Esophagus squamous epithelium (tissue), 5 donors: ENCODE measurements at regions not wholly inside any gene's neighbourhood (a gene's known extent, or its start where the extent isn't known, plus 50 kb on each side); places are given as distances from the start of the nearest gene placed in this dataset.
"Not testable (repeated sequence)": the region's sequence is repeated elsewhere in the genome, so short reads cannot be mapped to it uniquely, and the experiment has no call there.

Experiments
- DNase-seq: peaks from one replicate; lab custom pipeline; 2025; lab: John Stamatoyannopoulos, UW
- H3K27ac ChIP-seq, 4 donors: fragments of 200-600 bp; sonication (generic); one replicate each; pipeline ENCODE4 v1.5.1; 2016 to 2019; ENCODE audit warnings: mild to moderate bottlenecking in 1 of 4
- H3K27me3 ChIP-seq, 4 donors: fragments of 200-600 bp; sonication (generic); 1 replicate in 3 of 4; 2 replicates in 1 of 4; pipeline versions ENCODE4 v1.5.1 to v1.6.0; 2017 to 2021; ENCODE audit warnings: antibody characterized with exemption in 1 of 4
- H3K36me3 ChIP-seq, 3 donors: fragments of 200-600 bp; sonication (generic); one replicate each; pipeline ENCODE4 v1.5.1; 2016 to 2019
- H3K4me1 ChIP-seq, 3 donors: fragments of 200-600 bp; sonication (generic); one replicate each; pipeline ENCODE4 v1.5.1; 2017 to 2019
- H3K4me3 ChIP-seq, 4 donors: fragments of 200-600 bp; sonication (generic); 1 replicate in 3 of 4; 2 replicates in 1 of 4; pipeline ENCODE4 v1.5.1; 2016 to 2019; ENCODE audit warnings: mild to moderate bottlenecking in 2 of 4, moderate library complexity in 1 of 4
- H3K9me3 ChIP-seq, 3 donors: fragments of 200-600 bp; sonication (generic); one replicate each; pipeline ENCODE4 v1.5.1; 2016 to 2019
- POLR2A ChIP-seq, 4 donors: fragments of 450-650 bp; IDR thresholded peaks; one replicate each; pipeline ENCODE4 v1.6.1; 2017; ENCODE audit warnings: antibody characterized with exemption in 4 of 4, mild to moderate bottlenecking in 4 of 4, moderate library complexity in 3 of 4
- WGBS, 2 donors: methylation state at CpG; one replicate each; pipeline ENCODE4 v1.1.5; 2018; 5-methylcytosine and 5-hydroxymethylcytosine counted together
- intact Hi-C: fragments of 100-400 bp; cut with DNase I; formaldehyde crosslinking; loops from one replicate; pipeline ENCODE4 v1.15.0; 2022
- TF ChIP-seq, protein P1 (sequence below), 6 experiments: fragments of 450-650 bp in 4 of 6; fragments of 200-600 bp in 2 of 6; sonication (generic) in 2 of 6; IDR thresholded peaks; one replicate each; pipeline ENCODE4 v1.5.1; 2016 to 2019; ENCODE audit warnings: antibody characterized with exemption in 6 of 6, mild to moderate bottlenecking in 4 of 6, moderate library complexity in 4 of 6
- donor health status: DM: yes; HTN: yes; CAD: no.

DNA sequence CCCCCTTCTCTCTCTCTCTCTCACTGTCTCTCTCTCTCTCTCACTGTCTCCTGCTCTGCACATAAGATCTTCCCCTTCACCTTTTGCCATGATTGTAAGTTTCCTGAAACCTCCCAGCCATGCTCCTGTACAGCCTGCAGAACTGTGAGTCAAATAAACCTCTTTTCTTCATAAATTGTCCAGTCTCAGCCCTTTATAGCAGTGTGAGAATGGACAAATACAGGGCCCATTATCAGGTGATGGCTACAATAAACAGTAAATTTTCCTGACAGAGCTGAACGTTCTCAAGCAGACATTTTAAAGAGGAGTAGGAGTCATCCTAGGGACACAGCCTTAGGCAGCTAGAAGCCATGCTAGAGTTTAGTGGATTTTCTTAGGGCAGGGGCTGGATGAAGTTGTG is 1679.7 kb upstream of the B3GALT2 start:
- no peak for DNase-seq
- intact Hi-C loops: no loop called here
- WGBS, 2 donors: 18% methylated on average over 1 of the region's 1 CpG; no CpG with 5 or more reads in 1 of the 2 donors
- H3K36me3 ChIP-seq: no peaks in the 10 kb centered on the region
- H3K27me3 ChIP-seq: no peaks in the 10 kb centered on the region
- H3K4me3 ChIP-seq: no peak overlapping the region
- TF ChIP-seq POLR2A (IDR thresholded peaks at IDR 0.05): no peak
- TF ChIP-seq, protein P1, sequence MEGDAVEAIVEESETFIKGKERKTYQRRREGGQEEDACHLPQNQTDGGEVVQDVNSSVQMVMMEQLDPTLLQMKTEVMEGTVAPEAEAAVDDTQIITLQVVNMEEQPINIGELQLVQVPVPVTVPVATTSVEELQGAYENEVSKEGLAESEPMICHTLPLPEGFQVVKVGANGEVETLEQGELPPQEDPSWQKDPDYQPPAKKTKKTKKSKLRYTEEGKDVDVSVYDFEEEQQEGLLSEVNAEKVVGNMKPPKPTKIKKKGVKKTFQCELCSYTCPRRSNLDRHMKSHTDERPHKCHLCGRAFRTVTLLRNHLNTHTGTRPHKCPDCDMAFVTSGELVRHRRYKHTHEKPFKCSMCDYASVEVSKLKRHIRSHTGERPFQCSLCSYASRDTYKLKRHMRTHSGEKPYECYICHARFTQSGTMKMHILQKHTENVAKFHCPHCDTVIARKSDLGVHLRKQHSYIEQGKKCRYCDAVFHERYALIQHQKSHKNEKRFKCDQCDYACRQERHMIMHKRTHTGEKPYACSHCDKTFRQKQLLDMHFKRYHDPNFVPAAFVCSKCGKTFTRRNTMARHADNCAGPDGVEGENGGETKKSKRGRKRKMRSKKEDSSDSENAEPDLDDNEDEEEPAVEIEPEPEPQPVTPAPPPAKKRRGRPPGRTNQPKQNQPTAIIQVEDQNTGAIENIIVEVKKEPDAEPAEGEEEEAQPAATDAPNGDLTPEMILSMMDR (IDR thresholded peaks at IDR 0.05): no peak
- H3K27ac ChIP-seq: no peak overlapping the region
- H3K9me3 ChIP-seq: no peaks in the 10 kb centered on the region
- no peaks in the 10 kb centered on the region for H3K4me1 ChIP-seq

DNA sequence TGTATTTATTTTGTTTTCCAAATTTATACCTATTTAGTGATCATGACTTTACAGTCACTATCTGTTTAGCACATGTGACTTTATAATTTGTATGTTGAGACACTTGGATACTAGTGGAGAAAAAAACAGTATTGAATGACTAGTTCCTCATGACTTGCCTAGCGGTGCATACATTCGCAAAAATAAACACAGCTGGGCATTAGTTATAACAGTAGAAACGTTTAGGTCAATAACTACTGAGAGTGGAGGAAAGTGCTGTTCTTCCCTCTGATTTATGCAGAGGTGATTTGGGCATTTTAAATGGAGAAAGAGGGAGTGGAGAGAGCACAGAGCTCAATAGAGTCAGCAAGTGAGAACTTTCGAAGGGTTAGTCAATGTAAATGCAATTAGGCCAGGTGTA is 1679.0 kb upstream of the B3GALT2 start:
- no peak for TF ChIP-seq POLR2A (IDR thresholded peaks at IDR 0.05)
- TF ChIP-seq, protein P1 (IDR thresholded peaks at IDR 0.05): no peak
- WGBS, 2 donors: 34 to 45% methylated on average over 4 of the region's 4 CpGs
- intact Hi-C loops: no loop called here
- H3K27ac ChIP-seq: no peak overlapping the region
- DNase-seq: no peak
- no peaks in the 10 kb centered on the region for H3K36me3 ChIP-seq
- H3K4me1 ChIP-seq: no peaks in the 10 kb centered on the region
- no peaks in the 10 kb centered on the region for H3K9me3 ChIP-seq
- H3K4me3 ChIP-seq: no peak overlapping the region
- no peaks in the 10 kb centered on the region for H3K27me3 ChIP-seq

DNA sequence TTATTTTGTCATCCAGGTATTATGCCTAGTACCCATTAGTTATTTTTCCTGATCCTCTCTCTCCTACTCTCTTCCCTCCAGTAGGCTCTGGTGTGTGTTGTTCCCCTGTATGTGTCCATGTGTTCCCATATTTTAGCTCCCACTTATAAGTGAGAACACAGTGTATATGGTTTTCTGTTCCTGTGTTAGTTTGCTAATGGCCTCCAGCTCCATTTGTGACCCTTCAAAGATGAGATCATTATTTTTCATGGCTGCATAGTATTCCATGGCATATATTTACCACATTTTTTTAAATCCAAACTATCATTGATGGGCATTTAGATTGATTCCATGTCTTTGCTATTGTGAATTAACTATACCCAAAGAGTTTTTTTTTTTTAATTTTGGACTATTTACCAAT is 1675.7 kb upstream of the B3GALT2 start:
- no peak overlapping the region for H3K27ac ChIP-seq
- H3K36me3 ChIP-seq: no peaks in the 10 kb centered on the region
- no peaks in the 10 kb centered on the region for H3K9me3 ChIP-seq
- DNase-seq: no peak
- H3K4me1 ChIP-seq: no peaks in the 10 kb centered on the region
- H3K27me3 ChIP-seq: no peaks in the 10 kb centered on the region
- intact Hi-C loops: no loop called here
- TF ChIP-seq, protein P1 (IDR thresholded peaks at IDR 0.05): no peak
- no peak for TF ChIP-seq POLR2A (IDR thresholded peaks at IDR 0.05)
- no peak overlapping the region for H3K4me3 ChIP-seq

DNA sequence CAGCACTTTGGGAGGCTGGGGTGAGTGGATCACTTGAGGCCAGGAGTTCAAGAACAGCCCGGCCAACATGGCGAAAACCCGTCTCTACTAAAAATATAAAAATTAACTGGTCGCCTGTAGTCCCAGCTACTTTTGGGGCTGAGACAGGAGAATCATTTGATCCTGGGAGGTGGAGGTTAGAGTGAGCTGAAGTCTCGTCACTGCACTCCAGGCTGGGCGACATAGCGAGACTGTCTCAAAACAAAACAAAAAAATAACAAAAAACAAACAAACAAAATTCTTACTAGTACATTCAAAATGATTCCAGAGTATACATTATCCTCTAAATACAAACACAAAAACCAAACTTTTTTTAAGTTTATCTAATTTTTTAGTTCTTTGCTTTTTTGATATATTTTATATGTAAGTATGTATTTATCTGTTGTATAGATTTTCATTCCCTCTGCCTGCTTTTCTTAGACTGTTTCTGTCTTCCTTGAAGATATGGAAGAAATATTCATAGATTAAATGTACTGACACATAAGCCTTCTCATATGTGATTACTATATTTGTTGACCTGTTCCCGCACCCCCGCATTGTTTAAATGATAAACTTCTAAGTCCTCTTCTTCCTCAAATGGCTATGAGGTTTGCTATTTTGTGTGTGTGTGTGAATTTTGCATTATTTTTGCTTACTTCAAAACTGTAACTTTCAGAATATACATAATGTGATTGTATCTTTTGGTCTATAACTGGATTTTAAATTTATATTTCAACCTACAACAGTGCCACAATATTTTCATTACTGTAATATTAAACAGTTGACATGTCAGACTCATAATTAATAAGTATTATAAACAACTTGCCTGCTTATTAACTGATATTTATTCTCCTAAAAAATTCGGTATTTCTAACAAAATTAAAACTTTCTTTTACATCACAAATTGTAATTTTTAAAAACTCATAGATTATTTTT is 1674.1 kb upstream of the B3GALT2 start:
- TF ChIP-seq, protein P1 (IDR thresholded peaks at IDR 0.05): no peak
- TF ChIP-seq POLR2A (IDR thresholded peaks at IDR 0.05): no peak
- Histone ChIP-seq H3K27ac (no peak overlapping the region), H3K4me1 (no peaks in the 10 kb centered on the region), H3K27me3 (no peaks in the 10 kb centered on the region), H3K4me3 (no peak overlapping the region), H3K9me3 (no peaks in the 10 kb centered on the region), H3K36me3 (no peaks in the 10 kb centered on the region)
- intact Hi-C loops: no loop called here
- no peak for DNase-seq
- 78 to 79% methylated on average over 9 of the region's 10 CpGs for WGBS, 2 donors

DNA sequence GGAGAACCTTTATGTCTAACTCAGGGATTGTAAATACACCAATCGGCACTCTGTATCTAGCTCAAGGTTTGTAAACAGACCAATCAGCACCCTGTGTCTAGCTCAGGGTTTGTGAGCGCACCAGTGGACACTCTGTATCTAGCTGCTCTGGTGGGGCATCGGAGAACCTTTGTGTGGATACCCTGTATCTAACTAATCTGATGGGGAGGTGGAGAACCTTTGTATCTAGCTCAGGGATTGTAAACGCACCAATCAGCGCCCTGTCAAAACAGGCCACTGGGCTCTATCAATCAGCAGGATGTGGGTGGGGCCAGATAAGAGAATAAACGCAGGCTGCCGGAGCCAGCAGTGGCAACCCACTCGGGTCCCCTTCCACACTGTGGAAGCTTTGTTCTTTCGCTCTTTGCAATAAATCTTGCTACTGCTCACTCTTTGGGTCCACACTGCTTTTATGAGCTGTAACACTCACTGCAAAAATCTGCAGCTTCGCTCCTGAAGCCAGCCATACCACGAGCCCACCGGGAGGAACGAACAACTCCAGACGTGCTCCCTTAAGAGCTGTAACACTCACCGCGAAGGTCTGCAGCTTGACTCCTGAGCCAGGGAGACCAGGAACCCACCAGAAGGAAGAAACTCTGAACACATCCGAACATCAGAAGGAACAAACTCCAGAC is 1673.2 kb upstream of the B3GALT2 start:
- H3K4me1 ChIP-seq, H3K27ac ChIP-seq, H3K9me3 ChIP-seq, H3K4me3 ChIP-seq, intact Hi-C loops, DNase-seq, H3K36me3 ChIP-seq, H3K27me3 ChIP-seq: not testable (repeated sequence)
- 80 to 90% methylated on average over 12 to 15 of the region's 17 CpGs for WGBS, 2 donors

DNA sequence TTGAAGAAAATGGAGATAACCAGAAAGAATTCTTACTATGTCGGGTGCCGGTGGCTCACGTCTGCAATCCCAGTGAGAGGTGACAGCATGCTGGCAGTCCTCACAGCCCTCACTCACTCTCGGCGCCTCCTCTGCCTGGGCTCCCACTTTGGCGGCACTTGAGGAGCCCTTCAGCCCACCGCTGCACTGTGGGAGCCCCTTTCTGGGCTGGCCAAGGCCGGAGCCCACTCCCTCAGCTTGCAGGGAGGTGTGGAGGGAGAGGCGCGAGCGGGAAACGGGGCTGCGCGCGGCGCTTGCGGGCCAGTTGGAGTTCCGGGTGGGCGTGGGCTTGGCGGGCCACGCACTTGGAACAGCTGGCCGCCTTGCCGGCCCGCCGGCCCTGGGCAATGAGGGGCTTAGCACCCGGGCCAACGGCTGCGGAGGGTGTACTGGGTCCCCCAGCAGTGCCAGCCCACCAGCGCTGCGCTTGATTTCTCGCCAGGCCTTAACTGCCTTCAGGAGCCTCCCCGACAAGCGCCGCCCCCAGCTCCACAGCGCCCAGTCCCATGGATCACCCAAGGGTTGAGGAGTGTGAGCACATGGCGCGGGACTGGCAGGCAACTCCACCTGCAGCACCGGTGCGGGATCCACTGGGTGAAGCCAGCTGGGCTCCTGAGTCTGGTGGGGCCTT is 1672.5 kb upstream of the B3GALT2 start:
- H3K36me3 ChIP-seq, DNase-seq, H3K9me3 ChIP-seq: not testable (repeated sequence)

More for the DNA sequence above, 1672.5 kb upstream of the B3GALT2 start:
- H3K27me3 ChIP-seq, H3K4me1 ChIP-seq, H3K27ac ChIP-seq, intact Hi-C loops, H3K4me3 ChIP-seq: not testable (repeated sequence)
- 84 to 86% methylated on average over 4 to 8 of the region's 39 CpGs for WGBS, 2 donors
